Mucosa of stomach (tissue), 1 donor: ENCODE measurements at regions not wholly inside any gene's neighbourhood (a gene's known extent, or its start where the extent isn't known, plus 50 kb on each side); places are given as distances from the start of the nearest gene placed in this dataset.

Experiments
- H3K27me3 ChIP-seq: one replicate; pipeline ENCODE4 v1.7.0; 2013; ENCODE audit warnings: mild to moderate bottlenecking, low read length; ENCODE audit not compliant: control insufficient read depth, insufficient read depth
- H3K36me3 ChIP-seq: one replicate; pipeline ENCODE4 v1.7.0; 2013; ENCODE audit warnings: low read length; ENCODE audit not compliant: control insufficient read depth, insufficient read depth
- H3K4me1 ChIP-seq: one replicate; pipeline ENCODE4 v1.7.0; 2013; ENCODE audit warnings: mild to moderate bottlenecking, low read length; ENCODE audit not compliant: control insufficient read depth, insufficient read depth
- H3K4me3 ChIP-seq: one replicate; pipeline ENCODE4 v1.7.0; 2013; ENCODE audit warnings: low read length
- H3K9ac ChIP-seq: one replicate; pipeline ENCODE4 v1.7.0; 2013; ENCODE audit warnings: mild to moderate bottlenecking, low read length, moderate library complexity
- H3K9me3 ChIP-seq: one replicate; pipeline ENCODE4 v1.7.0; 2013; ENCODE audit warnings: mild to moderate bottlenecking, low read length, moderate library complexity; ENCODE audit not compliant: control insufficient read depth
- donor health status: Pancreatic carcinoma.

GRCh38 chr9:72422214-72422613 lies 57.2 kb upstream of the ZFAND5 start:
- no peaks in the 10 kb centered on the region for H3K27me3 ChIP-seq
- no peak overlapping the region for H3K9ac ChIP-seq
- H3K36me3 ChIP-seq = no peaks in the 10 kb centered on the region
- no peaks in the 10 kb centered on the region for H3K4me1 ChIP-seq
- H3K4me3 ChIP-seq = no peak overlapping the region
- no peaks in the 10 kb centered on the region for H3K9me3 ChIP-seq

GRCh38 chr9:72420783-72421182 lies 55.8 kb upstream of the ZFAND5 start:
- Histone ChIP-seq H3K4me1 (no peaks in the 10 kb centered on the region), H3K36me3 (no peaks in the 10 kb centered on the region), H3K27me3 (no peaks in the 10 kb centered on the region)

GRCh38 chr9:72415948-72416347 lies 50.9 kb upstream of the ZFAND5 start:
- H3K9ac ChIP-seq = no peak overlapping the region
- H3K36me3 ChIP-seq = no peaks in the 10 kb centered on the region
- no peak overlapping the region for H3K4me3 ChIP-seq
- no peaks in the 10 kb centered on the region for H3K27me3 ChIP-seq
- no peaks in the 10 kb centered on the region for H3K9me3 ChIP-seq
- no peaks in the 10 kb centered on the region for H3K4me1 ChIP-seq

More at GRCh38 chr9:72420783-72421182, 55.8 kb upstream of the ZFAND5 start:
- Histone ChIP-seq H3K9me3 (no peaks in the 10 kb centered on the region), H3K9ac (no peak overlapping the region), H3K4me3 (no peak overlapping the region)

GRCh38 chr9:72415163-72415562 lies 50.2 kb upstream of the ZFAND5 start:
- H3K4me3 ChIP-seq = no peak overlapping the region
- H3K4me1 ChIP-seq = peaks cover 4% of the 10 kb centered on the region
- no peak overlapping the region for H3K9ac ChIP-seq
- H3K9me3 ChIP-seq = no peaks in the 10 kb centered on the region
- no peaks in the 10 kb centered on the region for H3K36me3 ChIP-seq
- H3K27me3 ChIP-seq = no peaks in the 10 kb centered on the region
